Activated CD4-positive, alpha-beta memory T cell treated with anti-CD3 and anti-CD28 coated beads, Interleukin-2, amount 10 ng/mL, durations not matched to agents 7 days and 5 days (primary cell): ENCODE measurements at regions not wholly inside any gene's neighbourhood (a gene's known extent, or its start where the extent isn't known, plus 50 kb on each side); places are given as distances from the start of the nearest gene placed in this dataset.

Experiments used
- CTCF ChIA-PET: fragments of 350-600 bp; sonication (Branson Sonifier 250); formaldehyde crosslinking; loops from one replicate; lab custom pipeline; 2021; ENCODE audit warnings: antibody characterized with exemption, inconsistent platforms; lab: Charles Lee
- POLR2A ChIA-PET: fragments of 350-600 bp; sonication (Branson Sonifier 250); formaldehyde crosslinking; loops from one replicate; lab custom pipeline; 2021; ENCODE audit warnings: antibody characterized with exemption; lab: Charles Lee
- DNase-seq: peaks from one replicate; pipeline ENCODE4 v3.0.0-alpha.2; 2020
- H3K27ac Mint-ChIP-seq: one replicate; pipeline ENCODE4 v1.8.0; 2021; ENCODE audit warnings: mild to moderate bottlenecking, mixed read lengths
- H3K27me3 Mint-ChIP-seq: one replicate; pipeline ENCODE4 v1.8.0; 2021; ENCODE audit warnings: mixed read lengths
- H3K36me3 Mint-ChIP-seq: one replicate; pipeline ENCODE4 v1.8.0; 2021; ENCODE audit warnings: low read depth, mixed read lengths
- H3K4me1 Mint-ChIP-seq: one replicate; pipeline ENCODE4 v1.8.0; 2021; ENCODE audit warnings: mixed read lengths
- H3K4me3 Mint-ChIP-seq: one replicate; pipeline ENCODE4 v1.8.0; 2021; ENCODE audit warnings: mild to moderate bottlenecking, mixed read lengths
- H3K9me3 Mint-ChIP-seq: one replicate; pipeline ENCODE4 v1.8.0; 2021; ENCODE audit warnings: mixed read lengths

- no peaks in the 10 kb centered on the region for H3K4me1 Mint-ChIP-seq
- H3K27ac Mint-ChIP-seq = no peak overlapping the region
- ChIA-PET CTCF (no interaction called here), POLR2A (no interaction called here)
- H3K4me3 Mint-ChIP-seq = no peak overlapping the region
- H3K36me3 Mint-ChIP-seq = no peaks in the 10 kb centered on the region
- no peaks in the 10 kb centered on the region for H3K27me3 Mint-ChIP-seq
- DNase-seq = no peak
- no peaks in the 10 kb centered on the region for H3K9me3 Mint-ChIP-seq
Observed at GRCh38 chr2:2921011-2921720, 456.5 kb downstream of the EIPR1 start.

- POLR2A ChIA-PET = no interaction called here
- Mint-ChIP-seq H3K27me3 (no peaks in the 10 kb centered on the region), H3K4me3 (no peak overlapping the region), H3K9me3 (no peaks in the 10 kb centered on the region), H3K36me3 (no peaks in the 10 kb centered on the region), H3K27ac (no peak overlapping the region), H3K4me1 (no peaks in the 10 kb centered on the region)
- no peak for DNase-seq
- CTCF ChIA-PET = no interaction called here
Observed at GRCh38 chr2:2919574-2920365, 457.8 kb downstream of the EIPR1 start.

DNA sequence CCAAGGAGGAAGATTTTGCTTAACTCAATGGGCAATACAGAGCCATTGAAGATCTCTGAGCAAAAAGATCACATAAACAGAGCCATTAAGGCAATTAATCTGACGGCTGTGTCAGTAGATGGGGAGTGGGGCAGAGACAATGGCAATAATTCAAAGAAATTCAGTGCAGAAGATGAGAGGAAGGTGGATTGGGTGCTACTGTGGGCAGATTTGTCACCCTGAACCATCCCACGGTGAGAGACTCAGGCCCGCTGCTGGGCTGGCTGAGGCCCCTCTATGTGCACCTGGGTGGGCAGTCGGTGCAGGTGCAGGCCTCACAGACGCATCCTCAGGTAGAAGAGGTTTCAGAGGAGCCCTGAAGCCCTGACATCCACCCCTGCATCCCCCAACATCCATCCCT lies 458.6 kb downstream of the EIPR1 start:
- no peak for DNase-seq
- POLR2A ChIA-PET = no interaction called here
- H3K4me3 Mint-ChIP-seq = no peak overlapping the region

DNA sequence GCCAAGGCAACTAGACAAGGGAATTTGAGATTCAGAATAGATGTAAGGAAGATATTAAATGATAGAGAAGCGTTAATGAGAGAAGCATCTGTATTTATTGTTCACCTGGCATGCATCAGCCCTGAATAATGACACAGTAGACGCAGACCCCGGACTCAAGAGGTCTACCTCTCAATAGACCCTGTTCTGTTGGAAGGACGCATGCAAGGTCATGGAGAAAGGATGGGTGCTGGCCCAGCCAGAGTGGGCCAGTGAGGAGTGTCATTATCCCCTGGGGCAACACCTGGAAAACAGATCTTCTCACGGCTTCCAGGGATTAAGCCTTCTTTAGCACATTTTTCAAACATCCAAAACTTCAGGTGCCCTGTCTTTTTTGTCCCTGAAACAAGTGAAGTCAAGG lies 461.0 kb downstream of the EIPR1 start:
- H3K9me3 Mint-ChIP-seq = no peaks in the 10 kb centered on the region
- no peaks in the 10 kb centered on the region for H3K36me3 Mint-ChIP-seq
- no peaks in the 10 kb centered on the region for H3K27me3 Mint-ChIP-seq
- no peak overlapping the region for H3K27ac Mint-ChIP-seq
- ChIA-PET POLR2A (no interaction called here), CTCF (no interaction called here)
- DNase-seq = no peak
- no peak overlapping the region for H3K4me3 Mint-ChIP-seq
- H3K4me1 Mint-ChIP-seq = no peaks in the 10 kb centered on the region

More for the DNA sequence above, 458.6 kb downstream of the EIPR1 start:
- Mint-ChIP-seq H3K27ac (no peak overlapping the region), H3K36me3 (no peaks in the 10 kb centered on the region), H3K4me1 (no peaks in the 10 kb centered on the region), H3K9me3 (no peaks in the 10 kb centered on the region), H3K27me3 (no peaks in the 10 kb centered on the region)
- CTCF ChIA-PET = no interaction called here

DNA sequence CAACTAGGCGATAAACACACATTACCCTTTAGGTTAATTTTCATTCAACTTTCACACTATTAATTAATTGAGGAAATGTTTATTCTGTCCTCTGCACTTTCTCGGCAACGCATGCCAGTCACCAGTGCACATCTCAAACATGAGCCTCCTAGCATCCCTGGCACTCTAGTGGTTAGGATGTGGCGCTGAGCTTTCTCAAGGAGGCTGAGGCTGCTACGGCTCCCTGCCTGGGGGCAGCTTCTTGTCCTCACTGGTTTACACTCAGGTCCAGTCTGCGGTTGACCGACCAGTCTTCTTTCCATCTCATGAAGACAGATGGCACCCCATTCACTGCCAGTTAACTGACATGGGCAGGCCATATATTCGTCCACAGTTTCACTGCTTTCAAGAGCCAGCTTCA lies 463.4 kb downstream of the EIPR1 start:
- Mint-ChIP-seq H3K9me3 (no peaks in the 10 kb centered on the region), H3K36me3 (no peaks in the 10 kb centered on the region), H3K27me3 (no peaks in the 10 kb centered on the region), H3K27ac (no peak overlapping the region), H3K4me1 (no peaks in the 10 kb centered on the region), H3K4me3 (no peak overlapping the region)
- DNase-seq = no peak
- POLR2A ChIA-PET = no interaction called here
- CTCF ChIA-PET = no interaction called here

GRCh38 chr2:2913601-2914120 lies 464.0 kb downstream of the EIPR1 start:
- no peak overlapping the region for H3K27ac Mint-ChIP-seq
- ChIA-PET CTCF (no interaction called here), POLR2A (no interaction called here)
- H3K4me3 Mint-ChIP-seq = no peak overlapping the region
- H3K9me3 Mint-ChIP-seq = no peaks in the 10 kb centered on the region
- no peaks in the 10 kb centered on the region for H3K36me3 Mint-ChIP-seq
- no peak for DNase-seq
- H3K4me1 Mint-ChIP-seq = no peaks in the 10 kb centered on the region
- no peaks in the 10 kb centered on the region for H3K27me3 Mint-ChIP-seq

DNA sequence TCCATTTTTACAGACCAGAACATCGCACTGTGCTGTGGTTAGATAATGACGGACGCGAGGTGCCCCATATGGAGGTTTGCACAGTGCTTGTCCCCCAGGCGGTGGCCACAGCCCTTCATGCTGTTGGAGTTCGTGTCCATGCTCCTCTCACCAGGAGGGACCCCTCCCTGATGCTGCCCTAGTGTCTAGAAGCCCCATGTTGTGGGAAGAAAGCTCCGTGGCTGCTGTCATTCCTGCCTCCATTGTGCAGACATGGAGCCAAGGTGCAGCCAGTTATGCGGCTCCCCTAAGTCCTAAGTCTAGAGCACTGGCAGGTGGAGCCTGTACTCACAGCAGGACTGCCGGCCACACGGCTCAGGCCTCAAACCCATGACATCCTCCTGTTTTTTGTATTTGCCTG lies 464.9 kb downstream of the EIPR1 start:
- H3K27ac Mint-ChIP-seq = no peak overlapping the region
- ChIA-PET POLR2A (no interaction called here), CTCF (no interaction called here)
- H3K4me3 Mint-ChIP-seq = no peak overlapping the region
- H3K9me3 Mint-ChIP-seq = no peaks in the 10 kb centered on the region
- no peaks in the 10 kb centered on the region for H3K4me1 Mint-ChIP-seq
- no peaks in the 10 kb centered on the region for H3K36me3 Mint-ChIP-seq
- no peaks in the 10 kb centered on the region for H3K27me3 Mint-ChIP-seq
- DNase-seq = no peak

DNA sequence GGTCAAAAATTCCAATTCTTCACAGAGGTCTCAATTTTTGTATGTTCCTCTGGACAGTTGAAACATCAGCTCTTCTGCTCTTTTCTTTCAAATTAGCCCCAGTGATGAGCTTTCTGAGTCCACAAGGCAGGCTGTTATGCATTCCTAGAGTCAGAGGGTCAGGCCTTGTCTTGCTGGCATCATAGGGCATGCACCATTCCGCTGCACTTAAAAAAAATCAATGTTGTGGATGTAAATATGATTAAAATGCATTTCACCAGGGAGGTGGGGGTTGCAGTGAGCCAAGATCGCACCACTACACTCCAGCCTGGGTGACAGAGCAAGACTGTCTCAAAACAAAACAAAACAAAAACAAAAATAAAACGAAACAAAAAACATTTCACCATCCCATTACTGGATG lies 465.3 kb downstream of the EIPR1 start:
- Mint-ChIP-seq H3K36me3 (no peaks in the 10 kb centered on the region), H3K4me1 (no peaks in the 10 kb centered on the region), H3K4me3 (no peak overlapping the region), H3K9me3 (no peaks in the 10 kb centered on the region), H3K27ac (no peak overlapping the region), H3K27me3 (no peaks in the 10 kb centered on the region)
- ChIA-PET POLR2A (no interaction called here), CTCF (no interaction called here)
- no peak for DNase-seq

- H3K36me3 Mint-ChIP-seq = no peaks in the 10 kb centered on the region
- H3K4me1 Mint-ChIP-seq = no peaks in the 10 kb centered on the region
- H3K4me3 Mint-ChIP-seq = no peak overlapping the region
- H3K9me3 Mint-ChIP-seq = no peaks in the 10 kb centered on the region
- no peak overlapping the region for H3K27ac Mint-ChIP-seq
- ChIA-PET POLR2A (no interaction called here), CTCF (no interaction called here)
- DNase-seq = no peak
- H3K27me3 Mint-ChIP-seq = no peaks in the 10 kb centered on the region
Observed at GRCh38 chr2:2910259-2910658, 467.4 kb downstream of the EIPR1 start.

DNA sequence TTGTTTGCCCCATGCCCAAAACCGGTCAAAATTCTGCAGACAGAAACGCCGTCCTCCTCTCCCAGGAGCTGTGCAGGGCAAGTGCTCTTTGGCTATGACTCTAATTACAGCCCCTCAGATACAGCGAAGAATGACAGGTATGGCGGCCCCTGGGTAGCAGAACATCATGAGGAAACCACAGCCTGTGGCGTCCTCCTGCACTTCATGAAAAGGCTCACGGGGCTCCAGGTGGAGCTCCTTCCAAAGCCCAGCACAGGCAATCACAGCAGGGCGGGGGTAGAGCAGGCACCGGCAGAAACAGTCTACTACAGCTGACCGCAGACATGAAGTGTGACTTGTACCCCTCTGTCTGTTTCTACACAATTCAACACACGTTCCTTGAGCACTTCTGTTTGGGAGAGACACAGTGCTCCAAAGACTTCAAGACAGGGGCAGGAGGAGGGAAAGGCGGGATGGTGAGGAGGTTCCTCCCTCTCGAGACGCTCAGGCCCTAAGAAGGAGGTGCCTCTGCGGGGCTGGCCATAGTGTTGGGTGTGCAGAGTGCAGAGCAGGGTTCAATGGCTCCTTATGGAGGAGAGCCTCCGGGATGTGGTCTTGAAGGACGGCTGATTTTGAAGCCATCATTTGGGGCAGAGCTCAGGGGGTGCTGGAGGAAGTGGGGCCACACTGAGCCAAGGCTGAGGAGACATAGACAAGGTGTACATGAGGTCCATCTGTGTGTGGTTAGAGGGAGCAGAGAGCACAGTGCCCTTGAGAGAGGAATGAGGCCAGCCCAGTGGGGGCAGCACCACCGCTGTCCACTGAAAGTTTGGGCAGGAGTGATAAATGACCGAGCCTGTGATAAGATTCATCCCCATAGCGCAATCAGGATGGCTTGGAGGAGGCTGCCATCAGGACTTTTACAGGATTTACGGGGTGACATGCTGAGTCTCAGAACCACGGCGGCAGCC lies 468.3 kb downstream of the EIPR1 start:
- Mint-ChIP-seq H3K4me3 (no peak overlapping the region), H3K4me1 (no peaks in the 10 kb centered on the region), H3K9me3 (no peaks in the 10 kb centered on the region), H3K27me3 (no peaks in the 10 kb centered on the region), H3K27ac (no peak overlapping the region), H3K36me3 (no peaks in the 10 kb centered on the region)
- CTCF ChIA-PET = no interaction called here
- POLR2A ChIA-PET = no interaction called here
- no peak for DNase-seq

GRCh38 chr2:2906091-2906490 lies 471.5 kb downstream of the EIPR1 start:
- Mint-ChIP-seq H3K27ac (no peak overlapping the region), H3K4me3 (no peak overlapping the region), H3K9me3 (no peaks in the 10 kb centered on the region), H3K36me3 (no peaks in the 10 kb centered on the region), H3K27me3 (no peaks in the 10 kb centered on the region), H3K4me1 (peaks cover 5% of the 10 kb centered on the region)
- ChIA-PET POLR2A (no interaction called here), CTCF (no interaction called here)
- DNase-seq = no peak

DNA sequence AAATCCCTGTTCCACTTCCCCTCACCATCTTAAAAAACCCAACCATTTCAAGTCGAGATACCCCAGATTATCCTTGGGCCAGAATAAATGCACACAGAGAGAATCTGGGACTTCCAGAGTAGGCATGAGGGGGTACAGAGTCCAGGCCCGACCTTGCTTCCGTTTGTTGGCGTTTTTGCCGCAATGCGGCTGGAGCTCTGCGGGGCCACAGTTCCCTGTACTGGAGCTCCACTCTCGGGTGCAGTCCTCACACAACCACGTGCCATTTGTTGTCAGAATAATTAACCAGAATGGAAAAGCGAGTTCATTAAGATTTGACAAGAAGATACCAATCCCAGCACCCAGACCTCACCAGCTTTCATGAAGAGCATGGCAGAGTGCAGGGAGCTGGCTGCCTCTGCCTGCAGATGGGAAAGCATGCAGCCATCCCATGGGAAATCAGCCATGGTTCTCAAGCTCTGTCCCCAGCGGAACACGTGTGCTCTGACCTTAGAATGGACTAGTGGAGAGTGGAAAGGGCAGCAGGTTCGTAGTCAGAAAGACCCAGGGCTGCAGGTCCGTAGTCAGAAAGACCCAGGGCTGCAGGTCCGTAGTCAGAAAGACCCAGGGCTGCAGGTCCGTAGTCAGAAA lies 472.8 kb downstream of the EIPR1 start:
- no peaks in the 10 kb centered on the region for H3K36me3 Mint-ChIP-seq
- no peaks in the 10 kb centered on the region for H3K27me3 Mint-ChIP-seq
- peaks cover 5% of the 10 kb centered on the region for H3K4me1 Mint-ChIP-seq
- no peak for DNase-seq
- ChIA-PET POLR2A (no interaction called here), CTCF (no interaction called here)
- no peak overlapping the region for H3K27ac Mint-ChIP-seq
- H3K4me3 Mint-ChIP-seq = no peak overlapping the region
- no peaks in the 10 kb centered on the region for H3K9me3 Mint-ChIP-seq
